ENCODE measurements at regions not wholly inside any gene's neighbourhood (a gene's known extent, or its start where the extent isn't known, plus 50 kb on each side); places are given as distances from the start of the nearest gene placed in this dataset.

DNA sequence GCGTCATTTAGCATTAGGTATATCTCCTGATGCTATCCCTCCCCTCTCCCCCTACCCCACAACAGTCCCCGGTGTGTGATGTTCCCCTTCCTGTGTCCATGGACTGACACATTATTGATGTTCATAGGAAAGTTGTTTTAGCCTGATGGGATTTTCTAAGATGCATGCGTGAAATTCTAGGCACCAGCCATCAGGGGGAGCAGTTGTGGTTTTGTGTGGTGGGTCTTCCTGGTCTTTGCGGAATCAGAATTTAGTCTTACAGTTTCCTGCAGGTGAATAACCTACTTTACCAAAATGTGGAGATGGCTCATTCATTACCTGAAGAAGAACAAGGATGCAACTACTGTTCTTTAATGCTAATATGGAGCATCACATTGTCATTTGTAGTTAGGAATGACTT is 455.0 kb upstream of the THBS1 start:
- in situ Hi-C loops (cut with HindIII; ENCODE audit: low sequenced_read_pairs) = no loop called here
- TF ChIP-seq, protein P1, sequence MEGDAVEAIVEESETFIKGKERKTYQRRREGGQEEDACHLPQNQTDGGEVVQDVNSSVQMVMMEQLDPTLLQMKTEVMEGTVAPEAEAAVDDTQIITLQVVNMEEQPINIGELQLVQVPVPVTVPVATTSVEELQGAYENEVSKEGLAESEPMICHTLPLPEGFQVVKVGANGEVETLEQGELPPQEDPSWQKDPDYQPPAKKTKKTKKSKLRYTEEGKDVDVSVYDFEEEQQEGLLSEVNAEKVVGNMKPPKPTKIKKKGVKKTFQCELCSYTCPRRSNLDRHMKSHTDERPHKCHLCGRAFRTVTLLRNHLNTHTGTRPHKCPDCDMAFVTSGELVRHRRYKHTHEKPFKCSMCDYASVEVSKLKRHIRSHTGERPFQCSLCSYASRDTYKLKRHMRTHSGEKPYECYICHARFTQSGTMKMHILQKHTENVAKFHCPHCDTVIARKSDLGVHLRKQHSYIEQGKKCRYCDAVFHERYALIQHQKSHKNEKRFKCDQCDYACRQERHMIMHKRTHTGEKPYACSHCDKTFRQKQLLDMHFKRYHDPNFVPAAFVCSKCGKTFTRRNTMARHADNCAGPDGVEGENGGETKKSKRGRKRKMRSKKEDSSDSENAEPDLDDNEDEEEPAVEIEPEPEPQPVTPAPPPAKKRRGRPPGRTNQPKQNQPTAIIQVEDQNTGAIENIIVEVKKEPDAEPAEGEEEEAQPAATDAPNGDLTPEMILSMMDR (IDR thresholded peaks at IDR 0.05; ENCODE audit: low read depth, low read length) = peak; percentile 67
- DNase-seq (ENCODE audit: low read depth, low spot score) = peak; percentile 57
- H3K4me3 ChIP-seq (ENCODE audit: low read depth, low read length) = no peak overlapping the region

DNA sequence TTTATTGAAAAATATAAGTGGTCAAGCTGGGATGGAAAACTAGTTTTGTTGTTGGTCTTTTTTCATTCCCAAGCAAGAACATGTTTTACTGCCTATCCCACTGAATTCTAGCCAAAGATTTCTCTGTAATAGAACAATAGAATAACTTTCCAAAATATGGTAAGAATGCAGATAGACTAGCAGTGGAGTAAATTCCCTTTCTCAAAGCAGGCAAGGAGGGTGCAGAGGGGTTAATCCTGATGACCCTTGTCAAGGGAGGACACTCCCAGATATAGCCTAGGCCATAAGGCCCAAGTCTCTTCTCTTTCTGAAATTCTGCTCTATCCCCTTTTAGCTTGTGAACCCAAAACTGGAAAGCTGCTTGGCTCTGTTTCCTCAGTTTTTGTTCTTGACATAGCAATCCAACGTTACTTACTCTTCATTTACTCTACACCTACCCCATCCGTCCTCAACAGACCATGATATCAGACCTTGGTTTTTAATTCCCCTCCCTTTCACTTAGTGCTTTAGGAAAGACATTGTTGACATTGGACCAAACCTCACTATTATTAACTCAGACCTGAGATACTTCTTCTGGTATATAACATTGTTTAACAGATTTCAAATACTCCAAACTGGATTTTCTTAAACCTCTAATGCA is 453.6 kb upstream of the THBS1 start:
- no peak overlapping the region for H3K4me3 ChIP-seq (ENCODE audit: low read depth, low read length)
- in situ Hi-C loops (cut with HindIII; ENCODE audit: low sequenced_read_pairs) = no loop called here
- TF ChIP-seq, protein P1 (IDR thresholded peaks at IDR 0.05; ENCODE audit: low read depth, low read length) = no peak

DNA sequence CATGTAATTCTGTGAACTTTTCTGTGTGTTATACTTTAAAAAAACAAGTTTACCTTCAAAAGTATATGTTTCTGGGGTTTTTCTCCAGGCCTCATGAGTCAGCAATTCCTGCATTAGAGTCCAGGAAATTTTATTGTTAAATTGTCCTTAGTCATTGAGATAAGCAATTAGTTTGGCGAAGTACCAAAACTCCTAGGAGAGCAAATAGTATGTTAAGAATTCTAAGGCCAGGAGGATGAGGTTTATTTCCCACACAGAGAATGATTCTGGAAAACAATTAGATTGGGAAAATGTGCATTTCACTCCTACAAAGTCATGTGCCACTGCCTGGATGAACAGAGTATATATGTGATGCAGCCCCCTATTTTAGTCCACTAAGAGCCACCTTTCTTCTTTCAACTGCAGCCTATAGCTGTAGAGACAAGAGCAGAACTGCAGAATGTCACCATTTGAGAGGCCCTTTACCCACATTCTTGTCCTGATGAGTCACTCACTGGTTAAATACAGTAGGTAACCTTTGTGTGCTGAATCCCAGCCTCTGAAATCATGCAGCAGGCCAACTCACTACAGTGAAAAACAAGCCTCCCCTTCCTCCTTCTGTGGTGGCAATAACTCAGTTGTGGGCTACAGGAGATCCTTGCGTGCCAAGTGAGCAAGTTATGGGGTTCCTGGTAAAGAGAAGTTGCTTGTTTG is 452.8 kb upstream of the THBS1 start:
- in situ Hi-C loops (cut with HindIII; ENCODE audit: low sequenced_read_pairs) = no loop called here
- no peak overlapping the region for H3K4me3 ChIP-seq (ENCODE audit: low read depth, low read length)
- DNase-seq (ENCODE audit: low read depth, low spot score) = peak; percentile 96
- TF ChIP-seq, protein P1 (IDR thresholded peaks at IDR 0.05; ENCODE audit: low read depth, low read length) = no peak

More for the DNA sequence above, 453.6 kb upstream of the THBS1 start:
- DNase-seq (ENCODE audit: low read depth, low spot score) = no peak

GRCh38 chr15:39128746-39129145 is 452.1 kb upstream of the THBS1 start:
- TF ChIP-seq, protein P1 (IDR thresholded peaks at IDR 0.05; ENCODE audit: low read depth, low read length) = no peak

GRCh38 chr15:39130556-39131379 is 450.1 kb upstream of the THBS1 start:
- no peak overlapping the region for H3K4me3 ChIP-seq (ENCODE audit: low read depth, low read length)
- TF ChIP-seq, protein P1 (IDR thresholded peaks at IDR 0.05; ENCODE audit: low read depth, low read length) = no peak
- no peak for DNase-seq (ENCODE audit: low read depth, low spot score)
- in situ Hi-C loops (cut with HindIII; ENCODE audit: low sequenced_read_pairs) = no loop called here

More at GRCh38 chr15:39128746-39129145, 452.1 kb upstream of the THBS1 start:
- in situ Hi-C loops (cut with HindIII; ENCODE audit: low sequenced_read_pairs) = no loop called here
- DNase-seq (ENCODE audit: low read depth, low spot score) = no peak
- no peak overlapping the region for H3K4me3 ChIP-seq (ENCODE audit: low read depth, low read length)

DNA sequence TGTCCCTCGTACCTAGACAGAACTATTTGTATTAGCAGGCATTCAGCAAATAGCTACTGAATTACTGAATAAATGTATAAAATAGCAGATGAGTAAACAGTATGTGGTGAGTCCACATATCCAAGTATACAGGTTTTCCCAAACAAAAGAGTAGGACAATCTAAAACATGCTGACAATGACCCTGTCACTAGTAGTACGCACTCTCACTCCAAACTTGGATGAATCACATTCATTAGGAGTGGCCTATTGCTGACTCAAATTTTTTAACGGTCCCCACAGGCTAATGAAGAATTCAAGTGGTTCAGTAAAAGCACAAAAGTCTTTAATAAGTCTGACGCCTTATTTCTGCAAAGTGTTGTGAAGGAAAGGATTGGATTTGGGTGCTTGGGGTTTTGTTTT is 449.3 kb upstream of the THBS1 start:
- in situ Hi-C loops (cut with HindIII; ENCODE audit: low sequenced_read_pairs) = no loop called here
- TF ChIP-seq, protein P1 (IDR thresholded peaks at IDR 0.05; ENCODE audit: low read depth, low read length) = no peak
- no peak overlapping the region for H3K4me3 ChIP-seq (ENCODE audit: low read depth, low read length)

More for the DNA sequence above, 449.3 kb upstream of the THBS1 start:
- DNase-seq (ENCODE audit: low read depth, low spot score) = peak; percentile 35

All from astrocyte of the spinal cord (primary cell).